ENCODE measurements at regions not wholly inside any gene's neighbourhood (a gene's known extent, or its start where the extent isn't known, plus 50 kb on each side); places are given as distances from the start of the nearest gene placed in this dataset.

GRCh38 chr5:56361398-56361797 lies 128.3 kb upstream of the ANKRD55 start:
- no CpG with 5 or more reads among the region's 2 CpGs for WGBS (ENCODE audit: insufficient coverage, low lambda C conversion rate)
- no peak overlapping the region for H3K4me3 ChIP-seq (ENCODE audit: low read length)
- H3K27me3 ChIP-seq (ENCODE audit: control insufficient read depth, insufficient read depth, low read length): no peaks in the 10 kb centered on the region
- H3K4me1 ChIP-seq (ENCODE audit: control insufficient read depth, insufficient read depth, low read length): peaks cover 30% of the 10 kb centered on the region
- no peaks in the 10 kb centered on the region for H3K36me3 ChIP-seq (ENCODE audit: control insufficient read depth, insufficient read depth, low read length)
- no peak overlapping the region for H3K27ac ChIP-seq (ENCODE audit: low read length)
- no peaks in the 10 kb centered on the region for H3K9me3 ChIP-seq (ENCODE audit: control insufficient read depth, low read depth, low read length)
- no peak for DNase-seq

- no CpG with 5 or more reads among the region's 6 CpGs for WGBS (ENCODE audit: insufficient coverage, low lambda C conversion rate)
- no peak for DNase-seq
- Histone ChIP-seq H3K4me3 (ENCODE audit: low read length) (no peak overlapping the region), H3K36me3 (ENCODE audit: control insufficient read depth, insufficient read depth, low read length) (no peaks in the 10 kb centered on the region), H3K9me3 (ENCODE audit: control insufficient read depth, low read depth, low read length) (no peaks in the 10 kb centered on the region), H3K4me1 (ENCODE audit: control insufficient read depth, insufficient read depth, low read length) (peaks cover 35% of the 10 kb centered on the region), H3K27ac (ENCODE audit: low read length) (no peak overlapping the region), H3K27me3 (ENCODE audit: control insufficient read depth, insufficient read depth, low read length) (no peaks in the 10 kb centered on the region)
Observed at GRCh38 chr5:56360816-56361215, 127.7 kb upstream of the ANKRD55 start.

- WGBS (ENCODE audit: insufficient coverage, low lambda C conversion rate): 77% methylated on average over 3 of the region's 7 CpGs
- H3K27ac ChIP-seq (ENCODE audit: low read length): peak overlapping the region; percentile 53
Observed at GRCh38 chr5:56359809-56360685, 126.9 kb upstream of the ANKRD55 start.

GRCh38 chr5:56358703-56359681 lies 125.9 kb upstream of the ANKRD55 start:
- Histone ChIP-seq H3K36me3 (ENCODE audit: control insufficient read depth, insufficient read depth, low read length) (no peaks in the 10 kb centered on the region), H3K4me1 (ENCODE audit: control insufficient read depth, insufficient read depth, low read length) (peaks cover 40% of the 10 kb centered on the region), H3K27me3 (ENCODE audit: control insufficient read depth, insufficient read depth, low read length) (no peaks in the 10 kb centered on the region), H3K9me3 (ENCODE audit: control insufficient read depth, low read depth, low read length) (no peaks in the 10 kb centered on the region), H3K27ac (ENCODE audit: low read length) (peak overlapping the region; percentile 53), H3K4me3 (ENCODE audit: low read length) (no peak overlapping the region)
- peak; percentile 70 to 84 for DNase-seq
- 57% methylated on average over 1 of the region's 12 CpGs for WGBS (ENCODE audit: insufficient coverage, low lambda C conversion rate)

More at GRCh38 chr5:56359809-56360685, 126.9 kb upstream of the ANKRD55 start:
- no peaks in the 10 kb centered on the region for H3K27me3 ChIP-seq (ENCODE audit: control insufficient read depth, insufficient read depth, low read length)
- no peak overlapping the region for H3K4me3 ChIP-seq (ENCODE audit: low read length)
- peaks cover 40% of the 10 kb centered on the region for H3K4me1 ChIP-seq (ENCODE audit: control insufficient read depth, insufficient read depth, low read length)
- H3K36me3 ChIP-seq (ENCODE audit: control insufficient read depth, insufficient read depth, low read length): no peaks in the 10 kb centered on the region
- no peak for DNase-seq
- H3K9me3 ChIP-seq (ENCODE audit: control insufficient read depth, low read depth, low read length): no peaks in the 10 kb centered on the region

- no CpG with 5 or more reads among the region's 1 CpG for WGBS (ENCODE audit: insufficient coverage, low lambda C conversion rate)
- H3K4me1 ChIP-seq (ENCODE audit: control insufficient read depth, insufficient read depth, low read length): peaks cover 40% of the 10 kb centered on the region
- no peak for DNase-seq
- H3K9me3 ChIP-seq (ENCODE audit: control insufficient read depth, low read depth, low read length): no peaks in the 10 kb centered on the region
- no peak overlapping the region for H3K4me3 ChIP-seq (ENCODE audit: low read length)
- no peaks in the 10 kb centered on the region for H3K36me3 ChIP-seq (ENCODE audit: control insufficient read depth, insufficient read depth, low read length)
- H3K27me3 ChIP-seq (ENCODE audit: control insufficient read depth, insufficient read depth, low read length): no peaks in the 10 kb centered on the region
- peak overlapping the region; percentile 53 for H3K27ac ChIP-seq (ENCODE audit: low read length)
Observed at GRCh38 chr5:56358046-56358445, 124.9 kb upstream of the ANKRD55 start.

GRCh38 chr5:56357426-56357825 lies 124.3 kb upstream of the ANKRD55 start:
- no peak for DNase-seq
- Histone ChIP-seq H3K27ac (ENCODE audit: low read length) (peak overlapping the region; percentile 34), H3K9me3 (ENCODE audit: control insufficient read depth, low read depth, low read length) (no peaks in the 10 kb centered on the region), H3K27me3 (ENCODE audit: control insufficient read depth, insufficient read depth, low read length) (no peaks in the 10 kb centered on the region), H3K36me3 (ENCODE audit: control insufficient read depth, insufficient read depth, low read length) (no peaks in the 10 kb centered on the region), H3K4me1 (ENCODE audit: control insufficient read depth, insufficient read depth, low read length) (peaks cover 40% of the 10 kb centered on the region), H3K4me3 (ENCODE audit: low read length) (no peak overlapping the region)

- H3K9me3 ChIP-seq (ENCODE audit: control insufficient read depth, low read depth, low read length): no peaks in the 10 kb centered on the region
- H3K27ac ChIP-seq (ENCODE audit: low read length): peak overlapping the region; percentile 55
- no peaks in the 10 kb centered on the region for H3K36me3 ChIP-seq (ENCODE audit: control insufficient read depth, insufficient read depth, low read length)
- no peaks in the 10 kb centered on the region for H3K27me3 ChIP-seq (ENCODE audit: control insufficient read depth, insufficient read depth, low read length)
- no peak overlapping the region for H3K4me3 ChIP-seq (ENCODE audit: low read length)
- DNase-seq: no peak
- peaks cover 40% of the 10 kb centered on the region for H3K4me1 ChIP-seq (ENCODE audit: control insufficient read depth, insufficient read depth, low read length)
Observed at GRCh38 chr5:56356836-56357160, 123.7 kb upstream of the ANKRD55 start.

GRCh38 chr5:56356121-56356835 lies 123.1 kb upstream of the ANKRD55 start:
- WGBS (ENCODE audit: insufficient coverage, low lambda C conversion rate): 13% methylated on average over 2 of the region's 6 CpGs
- peaks cover 40% of the 10 kb centered on the region for H3K4me1 ChIP-seq (ENCODE audit: control insufficient read depth, insufficient read depth, low read length)
- no peaks in the 10 kb centered on the region for H3K36me3 ChIP-seq (ENCODE audit: control insufficient read depth, insufficient read depth, low read length)
- H3K4me3 ChIP-seq (ENCODE audit: low read length): no peak overlapping the region
- peak overlapping the region; percentile 55 for H3K27ac ChIP-seq (ENCODE audit: low read length)
- no peaks in the 10 kb centered on the region for H3K9me3 ChIP-seq (ENCODE audit: control insufficient read depth, low read depth, low read length)
- H3K27me3 ChIP-seq (ENCODE audit: control insufficient read depth, insufficient read depth, low read length): no peaks in the 10 kb centered on the region
- DNase-seq: peak; percentile 43 to 77

- no peaks in the 10 kb centered on the region for H3K36me3 ChIP-seq (ENCODE audit: control insufficient read depth, insufficient read depth, low read length)
- H3K27ac ChIP-seq (ENCODE audit: low read length): no peak overlapping the region
- H3K4me3 ChIP-seq (ENCODE audit: low read length): no peak overlapping the region
- H3K27me3 ChIP-seq (ENCODE audit: control insufficient read depth, insufficient read depth, low read length): no peaks in the 10 kb centered on the region
- H3K9me3 ChIP-seq (ENCODE audit: control insufficient read depth, low read depth, low read length): no peaks in the 10 kb centered on the region
- peaks cover 50% of the 10 kb centered on the region for H3K4me1 ChIP-seq (ENCODE audit: control insufficient read depth, insufficient read depth, low read length)
- WGBS (ENCODE audit: insufficient coverage, low lambda C conversion rate): no CpG with 5 or more reads among the region's 4 CpGs
- DNase-seq: no peak
Observed at GRCh38 chr5:56354836-56355235, 121.7 kb upstream of the ANKRD55 start.
